Smooth muscle cell (in vitro differentiated cells): ENCODE measurements at regions not wholly inside any gene's neighbourhood (a gene's known extent, or its start where the extent isn't known, plus 50 kb on each side); places are given as distances from the start of the nearest gene placed in this dataset.

Experiments
- DNase-seq: peaks from one replicate; lab custom pipeline; 2025; ENCODE audit not compliant: unreplicated experiment; lab: John Stamatoyannopoulos, UW
- H2AFZ ChIP-seq: fragments of 200-600 bp; sonication (generic); 2 replicates; pipeline ENCODE4 v1.6.0; 2016; ENCODE audit warnings: antibody characterized with exemption, low read depth, mild to moderate bottlenecking
- H3F3A ChIP-seq: fragments of 200-600 bp; sonication (generic); 2 replicates; pipeline ENCODE4 v1.6.0; 2017; ENCODE audit warnings: antibody characterized with exemption, low read depth
- H3K27ac ChIP-seq: fragments of 200-600 bp; sonication (generic); 2 replicates; pipeline ENCODE4 v1.5.1; 2016; ENCODE audit warnings: low read depth, mild to moderate bottlenecking
- H3K27me3 ChIP-seq: fragments of 200-600 bp; sonication (generic); 2 replicates; pipeline ENCODE4 v1.6.1; 2016; ENCODE audit warnings: low read depth, mild to moderate bottlenecking
- H3K36me3 ChIP-seq: fragments of 200-600 bp; sonication (generic); 2 replicates; pipeline ENCODE4 v1.5.1; 2016; ENCODE audit warnings: low read depth
- H3K4me1 ChIP-seq: fragments of 200-600 bp; sonication (generic); 2 replicates; pipeline ENCODE4 v1.5.1; 2016; ENCODE audit warnings: low read depth
- H3K4me2 ChIP-seq: fragments of 200-600 bp; sonication (generic); 2 replicates; pipeline ENCODE4 v1.6.0; 2016; ENCODE audit warnings: mild to moderate bottlenecking
- H3K4me3 ChIP-seq: fragments of 200-600 bp; sonication (generic); 2 replicates; pipeline ENCODE4 v1.5.1; 2016; ENCODE audit warnings: mild to moderate bottlenecking
- H3K79me2 ChIP-seq: fragments of 200-600 bp; sonication (generic); 2 replicates; pipeline ENCODE4 v1.6.0; 2016; ENCODE audit warnings: low read depth, mild to moderate bottlenecking
- H3K9ac ChIP-seq: fragments of 200-600 bp; sonication (generic); 2 replicates; pipeline ENCODE4 v1.6.0; 2016; ENCODE audit warnings: low read depth
- H3K9me3 ChIP-seq: fragments of 200-600 bp; sonication (generic); replicated peaks from 2 replicates; pipeline ENCODE4 v1.5.1; 2016; ENCODE audit warnings: low read depth
- H4K20me1 ChIP-seq: fragments of 200-600 bp; sonication (generic); 2 replicates; pipeline ENCODE4 v1.6.0; 2016; ENCODE audit warnings: low read depth
- WGBS: methylation state at CpG from one replicate; pipeline ENCODE4 v1.1.7; 2016; ENCODE audit warnings: low lambda C conversion rate; 5-methylcytosine and 5-hydroxymethylcytosine counted together
- TF ChIP-seq, protein P1 (sequence below): fragments of 200-600 bp; sonication (generic); IDR thresholded peaks from 2 replicates; pipeline ENCODE4 v1.5.1; 2017; ENCODE audit warnings: borderline replicate concordance, mild to moderate bottlenecking, antibody characterized with exemption; ENCODE audit not compliant: insufficient read depth, poor library complexity, severe bottlenecking

DNA sequence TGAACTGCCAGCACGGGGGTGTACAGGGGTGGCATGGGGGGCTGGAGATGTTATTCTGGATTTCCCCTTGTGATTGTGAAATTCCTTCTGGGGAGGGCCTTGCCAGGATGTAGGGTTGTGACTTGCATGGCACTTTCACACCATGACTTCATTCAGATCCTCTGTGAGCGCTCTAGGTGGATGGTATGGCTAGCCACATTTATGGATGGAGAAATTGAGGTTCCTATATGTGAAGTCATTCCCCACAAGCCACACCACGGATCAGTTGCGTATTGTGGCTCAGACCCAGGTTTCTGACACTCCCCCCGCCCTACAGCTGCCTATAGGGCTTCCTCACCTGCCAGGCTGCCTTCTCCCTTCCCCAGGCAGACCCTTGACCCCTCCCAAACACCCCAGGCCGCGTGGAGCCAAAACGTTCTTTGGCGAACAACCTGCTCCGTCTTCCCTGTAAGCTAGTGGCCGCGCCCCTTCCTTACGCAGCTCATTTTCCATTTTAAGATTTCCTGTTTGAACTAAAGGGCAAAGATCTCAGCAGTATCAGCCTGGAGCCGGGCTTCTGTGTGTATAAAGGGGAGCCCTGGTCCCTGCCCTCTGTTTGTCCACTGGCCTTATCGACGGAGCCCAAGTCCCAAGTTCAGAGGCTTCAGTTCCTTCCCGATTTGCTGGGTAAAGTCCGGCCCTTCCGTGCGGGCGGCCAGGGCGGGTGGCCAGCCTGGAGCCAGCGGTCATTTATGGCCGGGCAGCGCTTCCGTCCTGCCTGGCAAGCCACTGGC is 97.8 kb upstream of the KLF4 start:
- no peak overlapping the region for H3K4me2 ChIP-seq
- no peak overlapping the region for H2AFZ ChIP-seq
- no peak overlapping the region for H3K4me3 ChIP-seq
- no peaks in the 10 kb centered on the region for H3K36me3 ChIP-seq
- no peaks in the 10 kb centered on the region for H3K9me3 ChIP-seq
- H3K27ac ChIP-seq, result no peak overlapping the region
- 86% methylated on average over 26 of the region's 26 CpGs for WGBS
- no peaks in the 10 kb centered on the region for H3K79me2 ChIP-seq
- no peaks in the 10 kb centered on the region for H3K4me1 ChIP-seq
- H3K9ac ChIP-seq, result no peak overlapping the region
- TF ChIP-seq, protein P1, sequence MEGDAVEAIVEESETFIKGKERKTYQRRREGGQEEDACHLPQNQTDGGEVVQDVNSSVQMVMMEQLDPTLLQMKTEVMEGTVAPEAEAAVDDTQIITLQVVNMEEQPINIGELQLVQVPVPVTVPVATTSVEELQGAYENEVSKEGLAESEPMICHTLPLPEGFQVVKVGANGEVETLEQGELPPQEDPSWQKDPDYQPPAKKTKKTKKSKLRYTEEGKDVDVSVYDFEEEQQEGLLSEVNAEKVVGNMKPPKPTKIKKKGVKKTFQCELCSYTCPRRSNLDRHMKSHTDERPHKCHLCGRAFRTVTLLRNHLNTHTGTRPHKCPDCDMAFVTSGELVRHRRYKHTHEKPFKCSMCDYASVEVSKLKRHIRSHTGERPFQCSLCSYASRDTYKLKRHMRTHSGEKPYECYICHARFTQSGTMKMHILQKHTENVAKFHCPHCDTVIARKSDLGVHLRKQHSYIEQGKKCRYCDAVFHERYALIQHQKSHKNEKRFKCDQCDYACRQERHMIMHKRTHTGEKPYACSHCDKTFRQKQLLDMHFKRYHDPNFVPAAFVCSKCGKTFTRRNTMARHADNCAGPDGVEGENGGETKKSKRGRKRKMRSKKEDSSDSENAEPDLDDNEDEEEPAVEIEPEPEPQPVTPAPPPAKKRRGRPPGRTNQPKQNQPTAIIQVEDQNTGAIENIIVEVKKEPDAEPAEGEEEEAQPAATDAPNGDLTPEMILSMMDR, result no peak
- H3F3A ChIP-seq, result no peaks in the 10 kb centered on the region
- no peaks in the 10 kb centered on the region for H4K20me1 ChIP-seq
- no peaks in the 10 kb centered on the region for H3K27me3 ChIP-seq
- no peak for DNase-seq

- Histone ChIP-seq H4K20me1 (no peaks in the 10 kb centered on the region), H3K4me1 (no peaks in the 10 kb centered on the region), H3K4me3 (no peak overlapping the region), H3K36me3 (no peaks in the 10 kb centered on the region), H3K27me3 (no peaks in the 10 kb centered on the region), H3K9me3 (no peaks in the 10 kb centered on the region), H3K9ac (no peak overlapping the region), H3K79me2 (no peaks in the 10 kb centered on the region), H3K4me2 (no peak overlapping the region), H3F3A (no peaks in the 10 kb centered on the region), H2AFZ (no peak overlapping the region), H3K27ac (no peak overlapping the region)
- WGBS, result 90% methylated on average over 3 of the region's 3 CpGs
- DNase-seq, result no peak
- TF ChIP-seq, protein P1, result no peak
These were observed 96.9 kb upstream of the KLF4 start for GRCh38 chr9:107586493-107586892.

GRCh38 chr9:107585465-107585864 is 95.9 kb upstream of the KLF4 start:
- no peak overlapping the region for H3K9ac ChIP-seq

More at GRCh38 chr9:107585465-107585864, 95.9 kb upstream of the KLF4 start:
- H3K4me1 ChIP-seq, result no peaks in the 10 kb centered on the region
- H2AFZ ChIP-seq, result no peak overlapping the region
- no peaks in the 10 kb centered on the region for H3K27me3 ChIP-seq
- TF ChIP-seq, protein P1, result no peak
- DNase-seq, result no peak
- WGBS, result 92% methylated on average over 3 of the region's 3 CpGs
- no peaks in the 10 kb centered on the region for H4K20me1 ChIP-seq
- H3K9me3 ChIP-seq, result no peaks in the 10 kb centered on the region
- no peaks in the 10 kb centered on the region for H3K36me3 ChIP-seq
- no peak overlapping the region for H3K4me3 ChIP-seq
- no peaks in the 10 kb centered on the region for H3K79me2 ChIP-seq
- H3K4me2 ChIP-seq, result no peak overlapping the region
- no peaks in the 10 kb centered on the region for H3F3A ChIP-seq
- no peak overlapping the region for H3K27ac ChIP-seq
